GM12875 (cell line): ENCODE measurements at regions not wholly inside any gene's neighbourhood (a gene's known extent, or its start where the extent isn't known, plus 50 kb on each side); places are given as distances from the start of the nearest gene placed in this dataset.

Experiments used
- H3K4me3 ChIP-seq: one replicate; pipeline ENCODE4 v1.5.1; 2011; ENCODE audit warnings: low read depth, low read length, control low read depth
- TF ChIP-seq, protein P1 (sequence below): IDR thresholded peaks from 2 replicates; pipeline ENCODE4 v1.5.1; 2011; ENCODE audit warnings: low read depth, mild to moderate bottlenecking, control low read depth, inconsistent platforms, low read length, moderate library complexity, borderline replicate concordance; ENCODE audit not compliant: insufficient read depth

DNA sequence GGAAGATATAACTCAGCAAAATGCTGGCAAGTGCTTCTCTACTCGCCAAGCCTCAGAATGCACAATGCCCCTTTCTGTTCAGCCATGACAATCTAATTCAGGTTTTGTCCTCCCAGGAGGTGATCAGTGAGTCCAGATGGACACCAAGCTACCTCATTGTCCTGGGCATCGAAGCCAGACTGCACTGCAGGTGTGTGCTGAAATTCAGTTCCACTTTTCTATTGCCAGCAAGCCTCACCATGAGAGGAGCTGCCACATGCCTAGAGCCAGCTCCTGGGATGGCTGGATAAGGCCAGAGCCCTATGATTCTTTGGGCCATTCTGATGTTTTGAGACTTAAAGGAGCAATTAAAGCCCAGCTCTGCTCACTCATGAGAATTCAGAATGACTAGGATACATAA is 186.7 kb downstream of the GRIN2B start:
- H3K4me3 ChIP-seq, result no peak overlapping the region
- TF ChIP-seq, protein P1, sequence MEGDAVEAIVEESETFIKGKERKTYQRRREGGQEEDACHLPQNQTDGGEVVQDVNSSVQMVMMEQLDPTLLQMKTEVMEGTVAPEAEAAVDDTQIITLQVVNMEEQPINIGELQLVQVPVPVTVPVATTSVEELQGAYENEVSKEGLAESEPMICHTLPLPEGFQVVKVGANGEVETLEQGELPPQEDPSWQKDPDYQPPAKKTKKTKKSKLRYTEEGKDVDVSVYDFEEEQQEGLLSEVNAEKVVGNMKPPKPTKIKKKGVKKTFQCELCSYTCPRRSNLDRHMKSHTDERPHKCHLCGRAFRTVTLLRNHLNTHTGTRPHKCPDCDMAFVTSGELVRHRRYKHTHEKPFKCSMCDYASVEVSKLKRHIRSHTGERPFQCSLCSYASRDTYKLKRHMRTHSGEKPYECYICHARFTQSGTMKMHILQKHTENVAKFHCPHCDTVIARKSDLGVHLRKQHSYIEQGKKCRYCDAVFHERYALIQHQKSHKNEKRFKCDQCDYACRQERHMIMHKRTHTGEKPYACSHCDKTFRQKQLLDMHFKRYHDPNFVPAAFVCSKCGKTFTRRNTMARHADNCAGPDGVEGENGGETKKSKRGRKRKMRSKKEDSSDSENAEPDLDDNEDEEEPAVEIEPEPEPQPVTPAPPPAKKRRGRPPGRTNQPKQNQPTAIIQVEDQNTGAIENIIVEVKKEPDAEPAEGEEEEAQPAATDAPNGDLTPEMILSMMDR, result no peak

GRCh38 chr12:13790317-13790716 is 191.1 kb downstream of the GRIN2B start:
- TF ChIP-seq, protein P1, result no peak
- no peak overlapping the region for H3K4me3 ChIP-seq

- TF ChIP-seq, protein P1, result no peak
- H3K4me3 ChIP-seq, result no peak overlapping the region
Observed at GRCh38 chr12:13788626-13789025, 192.8 kb downstream of the GRIN2B start.

- TF ChIP-seq, protein P1, result no peak
- H3K4me3 ChIP-seq, result no peak overlapping the region
Observed at GRCh38 chr12:13786646-13787045, 194.8 kb downstream of the GRIN2B start.

DNA sequence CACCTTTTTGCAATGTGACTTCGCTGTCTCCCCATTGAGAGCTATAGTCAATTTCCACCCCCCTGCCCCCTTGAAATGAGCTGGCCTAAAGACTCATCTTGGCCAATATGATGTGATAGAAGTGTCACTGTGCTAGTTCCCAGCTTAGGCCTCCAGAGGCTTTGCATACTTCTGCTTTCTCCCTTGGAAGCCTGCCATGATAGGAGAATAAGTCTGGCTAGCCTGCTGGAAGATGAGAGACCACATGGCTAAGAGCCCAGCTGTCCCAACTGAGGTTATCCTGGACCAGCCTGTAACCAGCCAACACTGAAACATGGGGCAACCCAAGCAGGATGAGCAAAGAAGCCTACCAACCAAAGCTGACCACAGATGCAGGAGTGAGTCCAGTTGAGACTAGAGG is 196.9 kb downstream of the GRIN2B start:
- TF ChIP-seq, protein P1, result no peak
- H3K4me3 ChIP-seq, result no peak overlapping the region

GRCh38 chr12:13780453-13780852 is 200.9 kb downstream of the GRIN2B start:
- no peak overlapping the region for H3K4me3 ChIP-seq
- TF ChIP-seq, protein P1, result no peak

DNA sequence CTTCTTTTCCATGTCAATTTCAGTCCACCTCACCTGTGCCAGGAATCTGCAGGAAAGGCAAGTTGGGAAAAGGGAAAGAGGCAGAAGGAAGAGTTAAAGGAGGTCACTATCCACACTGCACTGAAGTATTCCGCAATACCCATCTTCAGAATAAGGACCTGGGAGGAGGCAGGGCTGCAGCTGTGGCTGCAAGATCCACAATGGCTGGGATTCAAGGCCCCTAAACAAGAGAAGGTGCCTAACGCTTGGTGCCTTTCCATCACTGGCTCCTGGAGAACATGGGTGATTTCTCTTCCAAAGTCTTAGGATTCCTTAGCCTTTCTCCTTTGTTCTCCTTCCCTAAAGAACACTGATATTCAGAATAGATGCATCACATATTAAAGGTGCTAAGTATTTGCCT is 204.0 kb downstream of the GRIN2B start:
- TF ChIP-seq, protein P1, result no peak

More for the DNA sequence above, 204.0 kb downstream of the GRIN2B start:
- H3K4me3 ChIP-seq, result no peak overlapping the region
